UCSD-AML1 (cell line): ENCODE measurements at regions not wholly inside any gene's neighbourhood (a gene's known extent, or its start where the extent isn't known, plus 50 kb on each side); places are given as distances from the start of the nearest gene placed in this dataset.

Source experiments
- DNase-seq: peaks from one replicate; lab custom pipeline; 2025; ENCODE audit not compliant: unreplicated experiment; lab: John Stamatoyannopoulos, UW

DNA sequence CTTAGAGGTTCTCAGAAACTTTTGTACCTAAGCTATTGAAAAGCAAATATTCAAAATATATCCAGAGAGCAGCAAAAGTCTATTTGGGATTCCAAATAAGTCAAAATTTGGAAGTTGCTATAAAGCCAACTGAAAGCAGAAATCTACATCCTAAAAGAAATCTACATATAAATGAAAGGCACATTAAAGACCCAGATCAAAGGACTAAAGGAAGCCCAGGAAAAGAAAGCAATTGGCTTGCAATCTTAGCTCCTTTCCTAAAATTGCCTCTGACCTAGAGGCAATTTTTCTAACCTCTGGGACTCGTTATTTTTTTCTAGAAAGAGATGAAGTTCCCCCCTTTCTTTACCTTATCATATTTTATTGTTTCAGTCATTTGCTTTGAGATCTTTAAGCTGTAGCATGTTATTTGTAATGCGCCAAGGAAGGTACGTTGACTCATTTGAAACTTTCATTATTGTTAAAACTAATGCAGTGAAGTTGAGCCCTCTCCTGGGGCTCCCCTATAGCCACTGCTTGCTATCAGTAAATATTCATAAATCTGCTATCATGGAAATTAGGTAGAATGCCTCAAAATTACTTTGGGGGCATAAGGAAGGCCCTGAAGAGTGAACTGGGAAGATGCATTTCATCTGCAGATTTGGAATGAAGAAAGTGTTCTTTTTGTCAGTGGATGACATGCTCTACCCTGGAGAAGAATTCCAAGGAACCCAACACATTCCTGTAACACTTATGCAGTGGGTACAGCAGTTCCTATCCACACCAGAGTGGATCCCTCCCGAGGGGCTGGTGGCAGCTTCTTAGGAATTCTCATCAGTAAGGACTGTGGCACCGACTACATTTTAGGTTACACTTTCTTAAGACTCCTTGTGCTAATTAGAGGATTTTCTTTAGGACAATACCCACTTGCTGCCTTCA is 177.8 kb upstream of the IGFBP7 start:
- no peak for DNase-seq

DNA sequence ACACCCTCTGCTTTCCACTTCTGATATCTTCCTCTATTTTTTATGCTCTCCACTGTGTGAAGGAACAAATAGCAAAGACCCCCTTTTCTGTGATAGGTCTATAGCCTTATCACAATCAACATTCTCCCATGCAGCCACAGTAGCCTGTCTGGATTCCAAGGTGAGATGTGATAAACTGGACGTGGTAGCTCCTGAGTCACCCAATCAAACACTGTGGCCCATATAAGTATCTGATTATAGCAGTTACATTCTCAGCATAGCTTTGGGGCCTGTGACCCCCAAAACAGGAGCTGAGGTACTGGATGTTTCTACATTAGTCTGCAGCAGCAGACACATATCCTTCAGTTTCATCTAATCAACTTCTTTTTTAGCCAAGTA is 172.7 kb upstream of the IGFBP7 start:
- no peak for DNase-seq

DNA sequence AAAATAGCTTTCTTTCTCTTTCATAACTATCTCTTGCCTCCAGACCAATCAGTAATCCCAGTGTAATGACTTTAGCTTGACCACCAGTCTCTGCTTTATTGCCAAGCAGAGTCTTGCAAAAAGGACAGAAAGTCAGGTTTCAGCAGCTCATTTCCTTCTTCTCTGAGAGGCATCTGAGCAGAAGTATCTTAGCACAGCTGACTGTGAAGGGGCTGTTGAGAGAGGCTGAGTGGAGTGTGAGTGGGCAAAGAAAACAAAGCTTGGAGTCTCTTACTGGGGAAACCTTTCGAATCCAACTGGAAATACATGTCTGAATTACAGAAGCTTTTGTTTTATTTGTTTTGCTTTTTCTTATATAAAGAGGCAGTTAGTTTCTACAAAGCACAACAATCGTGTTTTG is 170.3 kb upstream of the IGFBP7 start:
- no peak for DNase-seq

DNA sequence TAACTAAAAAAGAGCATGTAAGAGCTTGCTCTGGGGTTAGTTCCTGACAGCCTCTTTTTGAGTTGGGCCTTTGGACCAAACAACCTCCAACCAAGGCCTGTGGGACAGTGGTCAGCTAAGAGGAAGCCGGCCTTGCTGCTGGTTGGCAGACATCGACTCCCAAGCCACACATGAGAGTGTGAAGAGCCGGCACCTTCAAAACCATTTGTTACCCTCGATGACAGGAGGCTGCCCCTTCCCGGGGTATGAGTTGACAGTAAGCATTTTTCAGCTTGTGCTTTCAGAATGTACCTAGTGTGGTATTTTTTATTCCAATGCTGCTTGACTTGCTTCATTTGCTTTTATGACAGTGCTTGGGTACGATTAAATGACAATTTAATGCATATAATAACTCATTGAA is 168.6 kb upstream of the IGFBP7 start:
- DNase-seq, result no peak

DNA sequence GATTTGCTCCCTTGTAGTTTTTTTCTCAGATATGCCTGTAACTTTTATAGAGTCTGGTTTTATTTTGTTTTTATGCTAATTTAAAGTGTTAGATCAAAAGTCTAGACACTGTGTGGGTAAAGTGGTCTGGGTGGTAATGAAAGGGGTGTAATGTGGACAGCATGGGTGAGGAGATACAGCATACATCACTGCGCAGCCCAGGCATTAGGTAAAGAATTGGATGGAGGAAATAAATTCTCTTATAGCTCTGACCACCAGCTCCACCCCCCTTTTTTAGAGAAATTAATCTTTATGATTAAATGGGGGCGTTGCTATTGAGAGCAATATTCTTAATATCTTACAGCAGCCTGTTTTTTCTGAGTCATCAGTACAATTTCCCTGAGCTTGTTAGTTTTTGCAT is 163.9 kb upstream of the IGFBP7 start:
- no peak for DNase-seq

DNA sequence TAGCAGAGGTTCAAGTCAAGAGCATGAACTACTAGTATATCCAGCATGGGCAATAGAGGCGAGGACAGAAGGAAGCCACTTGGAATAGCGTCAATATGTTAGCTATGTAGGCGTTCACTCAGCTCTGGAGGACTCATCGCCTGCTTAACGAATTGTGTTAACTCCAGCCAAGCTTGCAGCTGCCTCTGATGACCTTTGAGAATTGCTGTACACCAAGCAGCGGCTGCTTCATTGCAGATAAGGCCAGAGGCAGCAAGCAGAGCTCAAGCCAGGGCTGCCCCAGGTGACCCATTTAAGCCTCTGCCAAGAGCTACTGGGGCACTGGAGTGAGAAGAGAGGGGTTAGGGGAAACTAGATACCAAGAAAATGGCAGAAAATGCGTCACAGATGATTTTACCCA is 160.2 kb upstream of the IGFBP7 start:
- no peak for DNase-seq

DNA sequence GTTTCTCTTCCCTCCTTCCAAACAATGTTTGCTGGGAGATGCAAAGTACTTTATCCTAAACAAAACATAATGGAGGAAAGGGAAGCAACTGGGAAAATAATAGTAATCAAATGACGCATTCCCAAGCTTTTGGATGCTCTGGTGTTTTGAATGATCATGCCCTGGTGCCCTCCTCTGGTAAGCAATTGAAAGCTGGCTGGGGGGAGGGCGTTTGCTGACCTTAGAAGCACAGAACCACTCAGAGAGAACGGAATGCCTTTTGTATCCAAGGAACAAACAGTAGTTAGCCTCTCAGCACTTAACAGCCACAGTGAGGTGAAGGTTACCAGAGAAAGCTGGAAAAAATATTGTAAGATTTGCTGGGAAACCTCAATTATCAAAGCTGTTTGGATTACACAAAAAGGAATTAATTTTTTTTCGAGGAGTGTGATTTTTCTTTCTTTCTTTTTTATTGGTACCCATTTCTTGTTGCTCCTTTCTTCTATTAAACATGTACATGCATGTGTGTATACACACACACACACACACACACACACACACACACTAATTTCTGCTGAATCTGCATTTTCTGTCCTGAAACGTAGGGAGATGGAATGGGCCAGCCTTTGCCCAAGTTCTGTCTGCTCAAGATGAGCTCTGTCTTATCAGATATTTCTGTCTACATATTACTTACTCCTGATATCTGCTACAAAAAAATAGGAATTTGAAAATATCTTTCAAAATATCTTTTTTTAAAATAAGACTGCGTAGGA is 155.8 kb upstream of the IGFBP7 start:
- no peak for DNase-seq

DNA sequence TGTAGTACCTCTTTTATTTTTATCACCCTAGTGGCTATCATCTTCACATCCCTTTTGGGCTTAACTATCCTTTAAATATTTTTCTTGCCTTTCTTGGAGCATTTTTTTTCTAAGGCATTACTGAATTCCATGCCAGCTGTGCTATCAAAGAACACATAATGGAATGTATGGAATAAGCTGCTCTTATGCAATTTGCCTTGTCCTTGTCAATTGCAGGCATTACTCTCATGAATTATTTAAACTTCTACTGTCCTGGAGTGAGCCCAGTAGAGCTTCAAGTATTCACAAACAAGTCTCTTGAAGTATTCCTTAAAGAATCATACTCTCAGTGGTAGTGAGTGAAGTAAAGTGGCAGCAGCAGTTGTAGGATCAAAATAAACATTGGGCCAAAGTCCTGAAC is 144.6 kb upstream of the IGFBP7 start:
- no peak for DNase-seq

DNA sequence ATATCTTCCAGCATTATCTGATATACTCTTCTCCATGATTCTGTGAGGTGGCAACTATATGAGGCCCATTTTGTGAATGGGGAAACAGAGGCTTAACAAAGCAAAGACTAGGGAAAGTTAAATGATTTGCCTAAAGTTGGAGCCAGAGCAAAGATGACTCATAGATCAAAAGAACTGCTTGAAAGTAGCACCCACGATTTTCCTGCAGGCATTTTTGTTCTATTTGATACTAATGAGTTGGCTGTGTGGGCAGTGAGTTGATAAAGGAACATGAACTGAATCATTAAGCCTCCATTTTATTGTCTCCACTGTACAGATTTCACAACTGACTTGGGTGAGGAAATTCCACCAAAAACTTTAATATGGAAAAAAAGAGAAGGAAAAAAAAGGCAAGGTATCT is 138.9 kb upstream of the IGFBP7 start:
- DNase-seq, result no peak

DNA sequence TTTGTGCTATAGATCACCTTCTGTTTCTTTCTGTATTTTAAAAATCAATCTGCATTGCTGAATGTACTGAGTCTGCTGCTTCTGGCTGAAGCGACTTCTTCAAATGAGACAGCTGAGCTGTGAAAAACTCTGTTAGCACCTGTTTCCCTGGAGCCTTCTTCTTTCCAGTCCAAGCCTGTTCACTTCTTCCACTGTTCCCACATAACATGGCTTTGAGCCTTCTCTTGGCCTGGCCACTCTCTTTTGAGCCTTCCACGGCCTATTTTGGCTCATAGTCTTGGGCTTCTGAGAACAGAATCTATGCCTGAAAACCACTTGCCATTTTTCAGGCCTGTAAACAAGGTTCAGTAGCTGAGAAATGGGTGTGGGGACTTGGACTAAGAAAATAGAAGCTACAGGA is 132.9 kb upstream of the IGFBP7 start:
- DNase-seq, result no peak

DNA sequence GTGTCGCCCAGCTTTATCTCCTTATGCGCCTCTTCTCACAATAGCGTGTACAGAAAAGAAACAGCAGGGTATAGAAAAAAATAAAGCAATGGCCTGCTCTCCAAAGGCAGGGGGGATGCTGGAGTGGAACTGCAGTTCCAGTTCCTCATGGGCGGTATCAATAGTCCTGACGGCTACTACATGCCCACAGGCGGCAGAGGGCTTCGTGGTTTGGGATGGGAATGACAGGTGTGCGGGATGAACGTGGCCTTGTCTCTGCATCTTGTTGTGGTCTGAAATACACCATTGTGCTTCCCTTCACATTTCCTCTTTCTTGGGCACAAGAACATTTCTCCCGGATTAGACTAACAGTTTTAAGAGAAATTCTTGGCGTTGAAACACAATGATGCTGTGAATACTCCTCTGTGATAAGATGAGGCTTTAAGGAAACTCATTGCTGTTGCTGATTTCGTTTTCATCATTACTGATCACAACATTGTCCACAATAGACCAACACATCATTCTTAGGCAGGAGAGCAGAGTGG is 124.1 kb upstream of the IGFBP7 start:
- no peak for DNase-seq

DNA sequence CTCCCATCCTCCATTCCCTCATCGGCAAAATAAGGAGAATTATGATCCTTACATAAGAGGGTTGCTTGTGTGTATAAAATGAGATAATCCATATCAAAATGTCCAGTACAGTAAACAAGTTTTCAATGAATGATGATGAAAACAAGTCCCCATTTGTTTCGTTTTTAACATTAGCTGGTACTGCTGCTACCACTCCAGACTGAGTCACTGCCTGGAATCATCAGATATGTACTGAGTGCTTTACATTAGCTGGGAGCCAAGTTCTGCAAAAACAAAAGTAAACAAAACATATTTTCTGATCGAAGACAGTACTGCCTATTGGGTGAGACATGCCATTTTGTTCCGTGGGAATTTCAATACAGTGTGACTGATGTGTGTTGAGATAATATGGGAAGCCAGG is 123.2 kb upstream of the IGFBP7 start:
- DNase-seq, result no peak

DNA sequence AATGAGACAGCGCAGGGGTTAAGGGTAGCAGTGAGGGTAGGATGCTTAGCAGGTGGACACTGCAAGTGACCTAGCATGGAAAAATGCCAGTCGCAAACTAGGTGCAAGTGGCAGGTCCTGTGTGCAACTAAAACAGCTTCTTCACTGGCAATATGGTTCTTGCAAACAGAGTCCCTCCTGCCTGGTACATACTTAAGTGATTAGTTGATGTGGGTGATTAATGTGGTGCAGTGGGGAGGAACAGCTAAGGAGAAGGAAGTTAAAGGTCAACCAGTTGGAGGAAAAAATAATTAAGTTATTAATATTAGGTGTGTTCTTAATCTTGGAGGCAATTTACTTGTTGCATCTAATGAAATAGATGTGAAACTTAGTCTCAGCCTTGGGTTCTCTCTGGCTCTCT is 121.6 kb upstream of the IGFBP7 start:
- no peak for DNase-seq

DNA sequence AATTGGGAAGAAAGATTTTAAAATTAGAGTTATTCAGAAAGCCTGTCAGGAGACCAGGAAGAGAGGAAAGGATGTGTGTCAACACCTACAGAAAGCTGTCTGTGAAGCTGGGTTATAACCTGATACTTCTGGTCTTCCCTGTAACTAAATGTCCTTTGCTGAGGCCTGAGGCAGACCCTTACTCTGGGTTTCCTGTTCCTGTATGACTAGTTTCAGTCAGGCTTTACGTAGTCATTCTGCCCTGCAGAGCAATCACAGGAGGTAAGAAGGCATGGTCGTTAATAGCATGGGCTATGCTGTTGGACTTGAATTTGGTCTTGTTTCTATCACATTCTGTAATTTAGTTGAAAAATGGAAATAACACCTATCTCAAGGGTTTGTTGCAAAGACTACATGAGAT is 110.5 kb upstream of the IGFBP7 start:
- no peak for DNase-seq

DNA sequence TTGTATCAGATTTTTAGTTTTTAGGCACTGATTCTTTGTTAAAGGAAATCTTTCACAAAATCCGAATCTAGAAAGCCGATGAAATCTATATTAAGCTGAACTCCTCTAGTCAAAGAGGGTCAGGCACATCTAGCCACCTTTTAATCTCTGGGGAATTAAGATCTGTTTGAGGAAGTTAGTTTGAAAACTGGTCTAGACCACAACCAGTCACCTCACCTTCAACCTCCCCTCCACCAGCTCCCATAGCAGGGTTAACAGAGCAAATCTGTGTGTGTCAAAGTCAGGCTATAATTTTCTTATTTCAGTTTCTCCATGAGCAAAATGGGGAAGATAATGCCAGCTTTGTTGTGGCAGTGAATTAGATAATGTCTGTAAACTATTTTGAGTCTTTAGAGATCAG is 110.0 kb upstream of the IGFBP7 start:
- no peak for DNase-seq

DNA sequence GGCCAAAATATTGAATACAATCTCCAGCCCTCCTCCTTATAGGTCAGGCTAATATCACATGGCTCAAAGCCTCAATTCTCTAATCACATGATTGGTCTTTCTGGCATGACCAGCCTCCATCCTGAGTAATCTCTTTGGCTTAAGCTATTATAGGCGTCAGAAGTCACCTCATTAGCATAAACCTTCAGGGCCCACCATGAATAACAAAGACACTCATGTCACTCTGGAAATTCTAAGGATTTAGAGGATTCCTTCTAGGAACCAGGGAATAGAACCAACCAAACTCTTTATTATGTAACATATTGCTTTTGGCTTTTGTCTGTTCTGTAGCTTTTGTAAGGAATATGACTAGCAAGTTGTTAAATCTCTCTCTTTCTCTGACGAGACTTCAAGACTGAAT is 109.2 kb upstream of the IGFBP7 start:
- no peak for DNase-seq

DNA sequence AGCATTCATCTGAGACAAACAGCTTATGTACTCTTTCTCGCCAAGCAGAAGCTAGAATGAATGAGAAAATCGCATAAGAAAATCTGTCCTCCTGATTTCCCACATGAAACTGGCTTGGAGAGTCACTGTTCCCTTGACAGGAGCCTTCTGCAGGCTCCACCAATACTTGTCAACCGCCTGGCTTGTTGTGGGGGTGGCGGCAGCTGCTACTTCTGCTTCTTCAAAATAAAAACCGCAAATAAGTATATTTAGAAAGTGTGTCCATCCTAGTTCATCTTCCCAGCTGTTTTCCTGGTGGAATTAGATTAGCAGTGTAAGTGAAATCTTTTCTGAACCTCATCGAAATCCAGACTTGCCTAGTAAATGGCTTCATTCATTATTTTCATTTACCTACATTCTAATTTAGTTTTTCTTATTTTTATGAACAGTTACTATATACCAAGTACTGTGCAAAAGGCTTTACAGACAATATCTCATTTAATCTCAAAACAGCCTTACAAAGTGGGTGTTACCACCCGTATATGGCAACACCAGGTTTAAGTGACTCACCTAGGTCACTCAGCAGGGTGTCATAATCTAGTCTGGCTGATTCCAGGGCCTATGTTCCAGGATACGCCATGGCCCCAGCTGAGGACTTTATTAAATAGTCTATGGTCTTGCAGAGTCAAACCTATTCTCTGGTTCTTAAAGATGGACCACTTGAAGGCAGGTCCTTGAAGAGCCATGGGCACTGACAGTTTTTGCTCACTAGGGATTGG is 104.6 kb upstream of the IGFBP7 start:
- no peak for DNase-seq

DNA sequence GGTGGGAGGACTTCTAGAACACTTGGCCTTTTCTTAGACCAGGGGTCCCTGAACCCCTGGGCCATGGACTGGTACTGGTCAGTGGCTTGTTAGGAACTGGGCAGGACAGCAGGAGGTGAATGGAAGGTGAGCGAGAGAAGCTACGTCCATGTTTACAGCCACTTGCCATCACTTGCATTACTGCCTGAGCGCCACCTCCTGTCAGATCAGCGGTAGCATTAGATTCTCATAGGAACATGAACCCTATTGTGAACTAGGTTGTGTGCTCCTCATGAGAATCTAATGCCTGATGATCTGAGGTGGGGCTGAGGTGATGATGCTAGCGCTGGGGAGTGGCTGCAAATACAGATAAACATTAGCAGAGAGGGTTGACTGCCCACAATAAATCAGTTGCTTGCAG is 100.9 kb upstream of the IGFBP7 start:
- no peak for DNase-seq

DNA sequence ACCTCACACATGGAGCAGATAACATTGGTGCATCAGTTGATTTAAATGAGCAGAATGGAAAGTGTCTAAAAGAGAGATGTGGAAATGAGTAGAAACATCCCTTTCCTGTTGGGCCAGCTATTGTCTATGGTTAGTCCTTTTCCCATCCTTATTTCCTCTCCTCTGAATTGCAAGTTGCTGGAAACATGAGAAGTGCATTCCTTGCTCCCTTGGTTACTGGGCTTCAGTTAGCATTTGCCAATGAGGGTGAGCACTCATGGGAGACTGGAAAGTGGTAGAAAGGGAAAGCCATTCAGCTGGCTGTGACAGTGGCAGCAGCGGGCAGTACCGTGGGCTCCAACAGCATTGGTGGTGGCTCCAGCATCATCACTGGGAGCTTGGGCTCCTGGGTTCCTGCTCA is 96.0 kb upstream of the IGFBP7 start:
- no peak for DNase-seq

DNA sequence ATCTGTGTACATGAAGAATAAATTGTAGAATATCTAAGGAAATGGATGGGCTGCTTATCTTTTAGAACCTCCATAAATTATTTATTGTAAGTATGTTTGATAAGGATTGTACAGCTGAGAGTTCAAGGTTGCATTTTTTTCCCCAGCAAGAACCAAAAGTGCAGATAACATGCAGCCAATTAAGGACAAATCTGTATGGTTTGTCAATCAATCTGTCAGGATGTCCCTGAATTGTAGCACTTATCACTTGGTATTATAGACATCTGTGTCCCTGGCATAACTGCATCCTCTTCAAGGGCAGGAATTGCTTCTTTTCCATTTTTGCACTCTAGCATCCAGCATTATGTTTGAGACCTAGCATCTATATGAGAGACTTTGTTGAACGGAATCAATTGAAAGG is 95.4 kb upstream of the IGFBP7 start:
- no peak for DNase-seq

DNA sequence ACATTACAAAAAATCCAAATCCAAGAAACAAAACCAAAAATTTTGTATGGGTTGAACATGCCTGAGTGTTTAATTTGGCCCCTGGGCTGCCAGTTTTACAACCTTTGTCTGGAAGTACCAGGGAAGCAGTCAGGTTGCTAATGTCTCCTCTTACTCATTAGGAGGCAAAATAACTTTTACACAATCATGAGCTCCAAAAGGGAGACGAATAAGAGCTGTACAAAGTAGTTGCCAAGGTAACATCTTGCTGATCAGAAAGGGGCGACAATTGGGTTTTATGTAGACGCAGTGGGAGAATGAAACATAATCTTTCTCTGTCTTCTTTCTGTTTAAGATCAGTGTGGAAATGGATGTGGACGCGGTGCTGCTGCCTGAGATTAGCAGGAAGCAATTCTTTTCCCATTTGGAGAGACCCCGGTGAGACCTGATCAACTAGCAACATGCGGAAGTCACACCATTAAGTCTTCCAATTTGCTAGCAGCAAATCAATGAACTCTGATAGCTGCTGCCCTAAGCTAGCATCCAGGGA is 90.7 kb upstream of the IGFBP7 start:
- no peak for DNase-seq
